ENCODE measurements at regions not wholly inside any gene's neighbourhood (a gene's known extent, or its start where the extent isn't known, plus 50 kb on each side); places are given as distances from the start of the nearest gene placed in this dataset.
"Not testable (repeated sequence)": the region's sequence is repeated elsewhere in the genome, so short reads cannot be mapped to it uniquely, and the experiment has no call there.

GRCh38 chr12:82634495-82635258, 52.0 kb upstream of the TMTC2 start:
- not testable (repeated sequence) for DNase-seq

- DNase-seq: no peak
These were observed 51.4 kb upstream of the TMTC2 start for GRCh38 chr12:82635263-82635662.

Measured in NCI-H1694 (cell line).